HEK293 (cell line): ENCODE measurements at regions not wholly inside any gene's neighbourhood (a gene's known extent, or its start where the extent isn't known, plus 50 kb on each side); places are given as distances from the start of the nearest gene placed in this dataset.

Experiments
- CTCF ChIA-PET: fragments of 350-600 bp; formaldehyde crosslinking; extraction: SDS; loops from one replicate; lab custom pipeline; 2021; ENCODE audit warnings: antibody characterized with exemption; lab: Yijun Ruan, JAX
- POLR2A ChIA-PET: fragments of 300-600 bp; formaldehyde crosslinking; extraction: SDS; loops from one replicate; lab custom pipeline; 2020; ENCODE audit warnings: antibody characterized with exemption, inconsistent platforms; lab: Yijun Ruan, JAX
- H3K27ac ChIP-seq: fragments of 200-500 bp; sonication (Bioruptor generic); 2 replicates; pipeline ENCODE4 v1.5.1; 2014; ENCODE audit warnings: low read depth, low read length, control low read depth, inconsistent platforms; ENCODE audit errors: extremely low read depth
- H3K36me3 ChIP-seq, 2 experiments: fragments of 200-500 bp in 1 of 2; sonication (Bioruptor generic) in 1 of 2; 1 replicate in 1 of 2; 2 replicates in 1 of 2; pipeline ENCODE4 v1.5.1; 2014 to 2017; ENCODE audit warnings: inconsistent platforms in 2 of 2, low read length in 2 of 2; ENCODE audit not compliant: control insufficient read depth in 2 of 2, insufficient read depth in 1 of 2
- H3K4me1 ChIP-seq: fragments of 200-500 bp; sonication (Bioruptor generic); 2 replicates; pipeline ENCODE4 v1.5.1; 2014; ENCODE audit warnings: mild to moderate bottlenecking, low read length, inconsistent platforms; ENCODE audit not compliant: control insufficient read depth, insufficient read depth
- H3K4me3 ChIP-seq: 2 replicates; pipeline ENCODE4 v1.5.1; 2011; ENCODE audit warnings: low read depth, mild to moderate bottlenecking, control low read depth, low read length, moderate library complexity
- H3K9me3 ChIP-seq: fragments of 200-500 bp; sonication (Bioruptor generic); 2 replicates; pipeline ENCODE4 v1.5.1; 2014; ENCODE audit warnings: low read depth, low read length, inconsistent platforms; ENCODE audit not compliant: control insufficient read depth, insufficient read depth
- FEZF1 ChIP-seq: fragments of 450-650 bp; formaldehyde crosslinking; IDR thresholded peaks from 2 replicates; pipeline ENCODE4 v1.5.1; 2016; ENCODE audit warnings: missing biosample characterization, missing genetic modification characterization
- KLF10 ChIP-seq: fragments of 450-650 bp; IDR thresholded peaks from 2 replicates; pipeline ENCODE4 v1.5.1; 2018; ENCODE audit warnings: missing biosample characterization, mild to moderate bottlenecking, missing genetic modification characterization
- PRDM1 ChIP-seq: fragments of 450-650 bp; formaldehyde crosslinking; IDR thresholded peaks from 2 replicates; pipeline ENCODE4; 2016; ENCODE audit warnings: missing biosample characterization, missing genetic modification characterization
- ZFP3 ChIP-seq: fragments of 450-650 bp; formaldehyde crosslinking; IDR thresholded peaks from 2 replicates; pipeline ENCODE4 v1.5.1; 2016; ENCODE audit warnings: low read depth, missing biosample characterization, missing genetic modification characterization
- ZNF221 ChIP-seq: fragments of 450-650 bp; formaldehyde crosslinking; IDR thresholded peaks from 2 replicates; pipeline ENCODE4 v1.5.1; 2017; ENCODE audit warnings: missing biosample characterization, missing genetic modification characterization, borderline replicate concordance
- ZNF341 ChIP-seq: fragments of 450-650 bp; formaldehyde crosslinking; IDR thresholded peaks from 2 replicates; pipeline ENCODE4; 2016; ENCODE audit warnings: low read depth, missing biosample characterization, missing genetic modification characterization
- ZNF416 ChIP-seq: fragments of 450-650 bp; formaldehyde crosslinking; IDR thresholded peaks from 2 replicates; pipeline ENCODE4 v1.5.1; 2016; ENCODE audit warnings: missing biosample characterization, missing genetic modification characterization
- ZNF654 ChIP-seq: fragments of 450-650 bp; formaldehyde crosslinking; IDR thresholded peaks from 2 replicates; pipeline ENCODE4 v1.5.1; 2016; ENCODE audit warnings: low read depth, missing biosample characterization, missing genetic modification characterization
- TF ChIP-seq, protein P1 (sequence below): fragments of 450-650 bp; formaldehyde crosslinking; IDR thresholded peaks from 2 replicates; pipeline ENCODE4 v1.5.1; 2016; ENCODE audit warnings: missing biosample characterization, missing genetic modification characterization
- TF ChIP-seq, protein P2 (sequence below): fragments of 450-650 bp; formaldehyde crosslinking; IDR thresholded peaks from 2 replicates; pipeline ENCODE4 v1.5.1; 2016; ENCODE audit warnings: missing biosample characterization, missing genetic modification characterization
- TF ChIP-seq, protein P3 (sequence below): fragments of 450-650 bp; formaldehyde crosslinking; IDR thresholded peaks from 2 replicates; pipeline ENCODE4 v1.5.1; 2016; ENCODE audit warnings: missing biosample characterization, missing genetic modification characterization

DNA sequence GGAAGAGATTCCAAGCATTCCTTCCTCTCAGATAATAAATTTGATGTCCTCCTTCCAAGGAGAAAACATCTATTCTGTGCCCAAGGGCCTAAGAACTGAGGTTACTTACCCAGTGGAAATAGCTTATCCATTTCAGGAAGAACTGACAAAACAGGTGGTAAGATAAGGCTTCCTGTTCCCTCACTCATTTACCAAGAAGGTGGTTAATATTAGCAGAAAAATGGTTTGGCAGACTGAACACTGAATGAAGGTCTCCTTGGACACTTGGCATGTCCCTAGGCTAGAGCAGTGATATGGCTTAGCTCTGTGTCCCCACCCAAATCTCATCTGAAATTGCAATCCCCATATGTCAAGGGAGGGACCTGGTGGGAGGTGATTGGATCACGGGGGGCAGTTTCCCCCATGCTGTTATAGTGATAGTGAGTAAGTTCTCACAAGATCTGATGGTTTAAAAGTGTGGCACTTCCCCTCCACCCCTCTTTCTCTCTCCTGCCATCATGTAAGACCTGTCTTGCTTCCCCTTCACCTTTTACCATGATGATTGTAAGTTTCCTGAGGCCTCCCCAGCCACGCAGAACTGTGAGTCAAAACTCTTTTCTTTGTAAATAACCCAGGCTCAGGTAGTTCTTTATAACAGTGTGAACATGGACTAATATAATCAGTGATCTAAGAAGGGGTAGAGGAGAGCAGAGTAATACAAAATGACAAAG is 127.4 kb downstream of the ST8SIA2 start (continued):
- TF ChIP-seq, protein P1, sequence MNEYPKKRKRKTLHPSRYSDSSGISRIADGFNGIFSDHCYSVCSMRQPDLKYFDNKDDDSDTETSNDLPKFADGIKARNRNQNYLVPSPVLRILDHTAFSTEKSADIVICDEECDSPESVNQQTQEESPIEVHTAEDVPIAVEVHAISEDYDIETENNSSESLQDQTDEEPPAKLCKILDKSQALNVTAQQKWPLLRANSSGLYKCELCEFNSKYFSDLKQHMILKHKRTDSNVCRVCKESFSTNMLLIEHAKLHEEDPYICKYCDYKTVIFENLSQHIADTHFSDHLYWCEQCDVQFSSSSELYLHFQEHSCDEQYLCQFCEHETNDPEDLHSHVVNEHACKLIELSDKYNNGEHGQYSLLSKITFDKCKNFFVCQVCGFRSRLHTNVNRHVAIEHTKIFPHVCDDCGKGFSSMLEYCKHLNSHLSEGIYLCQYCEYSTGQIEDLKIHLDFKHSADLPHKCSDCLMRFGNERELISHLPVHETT (tag by site-specific recombination) = no peak
- no peak for TF ChIP-seq ZNF221
- TF ChIP-seq, all 188 proteins: peak for 0

DNA sequence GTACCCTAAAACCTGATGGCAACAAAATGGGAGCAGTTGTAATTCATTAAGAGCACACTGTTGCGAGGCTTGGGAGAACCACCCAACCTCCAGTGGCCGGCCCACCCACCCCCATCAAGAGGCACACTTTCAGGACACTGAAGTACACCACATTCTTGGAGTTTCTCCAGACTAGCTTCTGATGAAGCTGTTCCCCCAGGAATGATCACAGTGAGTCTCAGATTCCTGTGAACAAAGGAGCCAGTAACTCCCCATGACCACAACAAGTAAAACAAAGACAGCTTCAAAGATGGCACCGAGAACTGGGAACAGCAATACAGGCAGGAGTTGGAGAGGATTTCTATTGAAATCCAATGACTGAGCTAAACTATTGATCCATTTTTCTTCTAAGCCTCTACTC is 126.0 kb downstream of the ST8SIA2 start:
- no peaks in the 10 kb centered on the region for H3K9me3 ChIP-seq
- H3K4me1 ChIP-seq = no peaks in the 10 kb centered on the region; the same call in 1 of the 2 replicates
- H3K4me3 ChIP-seq = no peak overlapping the region
- no peak overlapping the region for H3K27ac ChIP-seq
- ChIA-PET POLR2A (no interaction called here), CTCF (no interaction called here)
- H3K36me3 ChIP-seq = no peaks in the 10 kb centered on the region
- TF ChIP-seq ZNF341 (tag by site-specific recombination) = no peak
- TF ChIP-seq FEZF1 (tag by site-specific recombination) = no peak
- TF ChIP-seq, protein P2, sequence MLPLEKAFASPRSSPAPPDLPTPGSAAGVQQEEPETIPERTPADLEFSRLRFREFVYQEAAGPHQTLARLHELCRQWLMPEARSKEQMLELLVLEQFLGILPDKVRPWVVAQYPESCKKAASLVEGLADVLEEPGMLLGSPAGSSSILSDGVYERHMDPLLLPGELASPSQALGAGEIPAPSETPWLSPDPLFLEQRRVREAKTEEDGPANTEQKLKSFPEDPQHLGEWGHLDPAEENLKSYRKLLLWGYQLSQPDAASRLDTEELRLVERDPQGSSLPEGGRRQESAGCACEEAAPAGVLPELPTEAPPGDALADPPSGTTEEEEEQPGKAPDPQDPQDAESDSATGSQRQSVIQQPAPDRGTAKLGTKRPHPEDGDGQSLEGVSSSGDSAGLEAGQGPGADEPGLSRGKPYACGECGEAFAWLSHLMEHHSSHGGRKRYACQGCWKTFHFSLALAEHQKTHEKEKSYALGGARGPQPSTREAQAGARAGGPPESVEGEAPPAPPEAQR (tag by site-specific recombination) = no peak
- no peak for TF ChIP-seq KLF10 (tag by site-specific recombination)
- no peak for TF ChIP-seq ZNF416 (tag by site-specific recombination)
- no peak for TF ChIP-seq ZFP3
- TF ChIP-seq, protein P3, sequence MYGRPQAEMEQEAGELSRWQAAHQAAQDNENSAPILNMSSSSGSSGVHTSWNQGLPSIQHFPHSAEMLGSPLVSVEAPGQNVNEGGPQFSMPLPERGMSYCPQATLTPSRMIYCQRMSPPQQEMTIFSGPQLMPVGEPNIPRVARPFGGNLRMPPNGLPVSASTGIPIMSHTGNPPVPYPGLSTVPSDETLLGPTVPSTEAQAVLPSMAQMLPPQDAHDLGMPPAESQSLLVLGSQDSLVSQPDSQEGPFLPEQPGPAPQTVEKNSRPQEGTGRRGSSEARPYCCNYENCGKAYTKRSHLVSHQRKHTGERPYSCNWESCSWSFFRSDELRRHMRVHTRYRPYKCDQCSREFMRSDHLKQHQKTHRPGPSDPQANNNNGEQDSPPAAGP (tag by site-specific recombination) = no peak
- no peak for TF ChIP-seq ZNF654 (tag by site-specific recombination)
- no peak for TF ChIP-seq PRDM1 (tag by site-specific recombination)
